ENCODE measurements at regions not wholly inside any gene's neighbourhood (a gene's known extent, or its start where the extent isn't known, plus 50 kb on each side); places are given as distances from the start of the nearest gene placed in this dataset.

GRCh38 chr2:42949125-42949524 lies 156.7 kb upstream of the HAAO start:
- H3K27ac ChIP-seq (ENCODE audit: low read depth in 1 of 2, low read length in 2 of 2): no peak overlapping the region

More at GRCh38 chr2:42949125-42949524, 156.7 kb upstream of the HAAO start:
- WGBS: 81% methylated on average over 6 of the region's 6 CpGs
- H3K27me3 ChIP-seq (ENCODE audit: control insufficient read depth in 4 of 4, insufficient read depth in 4 of 4, low read length in 3 of 4): no peaks in the 10 kb centered on the region
- no peaks in the 10 kb centered on the region for H3K36me3 ChIP-seq (ENCODE audit: control insufficient read depth in 4 of 4, insufficient read depth in 3 of 4, low read depth in 1 of 4, low read length in 3 of 4)
- TF ChIP-seq, protein P1, sequence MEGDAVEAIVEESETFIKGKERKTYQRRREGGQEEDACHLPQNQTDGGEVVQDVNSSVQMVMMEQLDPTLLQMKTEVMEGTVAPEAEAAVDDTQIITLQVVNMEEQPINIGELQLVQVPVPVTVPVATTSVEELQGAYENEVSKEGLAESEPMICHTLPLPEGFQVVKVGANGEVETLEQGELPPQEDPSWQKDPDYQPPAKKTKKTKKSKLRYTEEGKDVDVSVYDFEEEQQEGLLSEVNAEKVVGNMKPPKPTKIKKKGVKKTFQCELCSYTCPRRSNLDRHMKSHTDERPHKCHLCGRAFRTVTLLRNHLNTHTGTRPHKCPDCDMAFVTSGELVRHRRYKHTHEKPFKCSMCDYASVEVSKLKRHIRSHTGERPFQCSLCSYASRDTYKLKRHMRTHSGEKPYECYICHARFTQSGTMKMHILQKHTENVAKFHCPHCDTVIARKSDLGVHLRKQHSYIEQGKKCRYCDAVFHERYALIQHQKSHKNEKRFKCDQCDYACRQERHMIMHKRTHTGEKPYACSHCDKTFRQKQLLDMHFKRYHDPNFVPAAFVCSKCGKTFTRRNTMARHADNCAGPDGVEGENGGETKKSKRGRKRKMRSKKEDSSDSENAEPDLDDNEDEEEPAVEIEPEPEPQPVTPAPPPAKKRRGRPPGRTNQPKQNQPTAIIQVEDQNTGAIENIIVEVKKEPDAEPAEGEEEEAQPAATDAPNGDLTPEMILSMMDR (IDR thresholded peaks at IDR 0.05; ENCODE audit: low read depth, low read length, missing input control): no peak
- TF ChIP-seq RXRA (IDR thresholded peaks at IDR 0.05) (no peak), MAX (IDR thresholded peaks at IDR 0.05) (no peak), ZBTB33 (IDR thresholded peaks at IDR 0.05) (no peak), RAD21 (IDR thresholded peaks at IDR 0.05) (no peak), TAF1 (conservative IDR thresholded peaks at IDR 0.05) (no peak), JUND (IDR thresholded peaks at IDR 0.05) (no peak), YY1 (IDR thresholded peaks at IDR 0.05) (no peak), HNF4G (IDR thresholded peaks at IDR 0.05) (no peak), FOXA1 (IDR thresholded peaks at IDR 0.05) (no peak), GABPA (IDR thresholded peaks at IDR 0.05 in 1 of 2, conservative IDR thresholded peaks at IDR 0.05 in 1 of 2) (no peak), HNF4A (conservative IDR thresholded peaks at IDR 0.05) (no peak), FOXA2 (IDR thresholded peaks at IDR 0.05) (no peak), NR2F2 (IDR thresholded peaks at IDR 0.05) (no peak)
- TF ChIP-seq, protein P2, sequence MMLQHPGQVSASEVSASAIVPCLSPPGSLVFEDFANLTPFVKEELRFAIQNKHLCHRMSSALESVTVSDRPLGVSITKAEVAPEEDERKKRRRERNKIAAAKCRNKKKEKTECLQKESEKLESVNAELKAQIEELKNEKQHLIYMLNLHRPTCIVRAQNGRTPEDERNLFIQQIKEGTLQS (IDR thresholded peaks at IDR 0.05): no peak
- TF ChIP-seq, protein P3, sequence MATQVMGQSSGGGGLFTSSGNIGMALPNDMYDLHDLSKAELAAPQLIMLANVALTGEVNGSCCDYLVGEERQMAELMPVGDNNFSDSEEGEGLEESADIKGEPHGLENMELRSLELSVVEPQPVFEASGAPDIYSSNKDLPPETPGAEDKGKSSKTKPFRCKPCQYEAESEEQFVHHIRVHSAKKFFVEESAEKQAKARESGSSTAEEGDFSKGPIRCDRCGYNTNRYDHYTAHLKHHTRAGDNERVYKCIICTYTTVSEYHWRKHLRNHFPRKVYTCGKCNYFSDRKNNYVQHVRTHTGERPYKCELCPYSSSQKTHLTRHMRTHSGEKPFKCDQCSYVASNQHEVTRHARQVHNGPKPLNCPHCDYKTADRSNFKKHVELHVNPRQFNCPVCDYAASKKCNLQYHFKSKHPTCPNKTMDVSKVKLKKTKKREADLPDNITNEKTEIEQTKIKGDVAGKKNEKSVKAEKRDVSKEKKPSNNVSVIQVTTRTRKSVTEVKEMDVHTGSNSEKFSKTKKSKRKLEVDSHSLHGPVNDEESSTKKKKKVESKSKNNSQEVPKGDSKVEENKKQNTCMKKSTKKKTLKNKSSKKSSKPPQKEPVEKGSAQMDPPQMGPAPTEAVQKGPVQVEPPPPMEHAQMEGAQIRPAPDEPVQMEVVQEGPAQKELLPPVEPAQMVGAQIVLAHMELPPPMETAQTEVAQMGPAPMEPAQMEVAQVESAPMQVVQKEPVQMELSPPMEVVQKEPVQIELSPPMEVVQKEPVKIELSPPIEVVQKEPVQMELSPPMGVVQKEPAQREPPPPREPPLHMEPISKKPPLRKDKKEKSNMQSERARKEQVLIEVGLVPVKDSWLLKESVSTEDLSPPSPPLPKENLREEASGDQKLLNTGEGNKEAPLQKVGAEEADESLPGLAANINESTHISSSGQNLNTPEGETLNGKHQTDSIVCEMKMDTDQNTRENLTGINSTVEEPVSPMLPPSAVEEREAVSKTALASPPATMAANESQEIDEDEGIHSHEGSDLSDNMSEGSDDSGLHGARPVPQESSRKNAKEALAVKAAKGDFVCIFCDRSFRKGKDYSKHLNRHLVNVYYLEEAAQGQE (IDR thresholded peaks at IDR 0.05): no peak
- no peak for DNase-seq (ENCODE audit: low spot score)
- H3K9ac ChIP-seq (ENCODE audit: low read depth in 1 of 2, low read length in 2 of 2): no peak overlapping the region
- no peak overlapping the region for H3K4me3 ChIP-seq (ENCODE audit: low read depth in 1 of 3, low read length in 3 of 3)
- no peaks in the 10 kb centered on the region for H3K9me3 ChIP-seq (ENCODE audit: control insufficient read depth in 4 of 4, low read length in 3 of 4)
- H3K4me1 ChIP-seq (ENCODE audit: control insufficient read depth in 4 of 4, insufficient read depth in 4 of 4, low read length in 3 of 4): peaks cover 1 to 13% (median 8%) of the 10 kb centered on the region in 4 donors

Measured in liver (tissue), 8 donors.